Keratinocyte (primary cell): ENCODE measurements at regions not wholly inside any gene's neighbourhood (a gene's known extent, or its start where the extent isn't known, plus 50 kb on each side); places are given as distances from the start of the nearest gene placed in this dataset.

Experiments
- EZH2 ChIP-seq: IDR thresholded peaks from one replicate; pipeline ENCODE4 v1.6.1; 2012; ENCODE audit warnings: inconsistent platforms, mild to moderate bottlenecking, low read length, moderate library complexity
- TF ChIP-seq, protein P1 (sequence below), 3 experiments: IDR thresholded peaks in 1 of 3; conservative IDR thresholded peaks in 1 of 3; optimal IDR thresholded peaks in 1 of 3; 2 replicates in 2 of 3; 3 replicates in 1 of 3; pipeline versions ENCODE3 to v1.5.1; 2011; ENCODE audit warnings: low read length in 3 of 3, mild to moderate bottlenecking in 3 of 3, moderate library complexity in 2 of 3, control low read depth in 1 of 3, inconsistent platforms in 1 of 3; ENCODE audit not compliant: insufficient read depth in 2 of 3; ENCODE audit errors: extremely low read depth in 1 of 3

DNA sequence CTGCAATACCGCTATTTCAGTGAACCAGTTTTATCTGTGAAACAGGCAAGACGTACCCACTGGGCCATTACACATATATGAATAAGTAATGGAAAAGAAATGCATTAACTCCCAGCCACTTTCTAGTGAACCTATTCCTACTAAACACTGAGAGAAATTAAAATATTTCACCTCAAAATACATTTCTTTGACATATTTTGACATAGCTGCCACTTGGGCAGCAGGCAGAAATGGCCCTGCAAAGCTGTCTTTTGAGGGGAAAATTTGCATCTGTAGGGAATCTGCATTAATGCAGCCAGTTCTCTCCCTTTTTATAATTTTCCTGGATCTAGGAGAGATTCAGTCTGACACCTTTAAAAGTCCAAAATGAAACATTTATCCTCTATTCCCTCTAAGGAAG, 714.8 kb upstream of the POM121L12 start:
- TF ChIP-seq, protein P1, sequence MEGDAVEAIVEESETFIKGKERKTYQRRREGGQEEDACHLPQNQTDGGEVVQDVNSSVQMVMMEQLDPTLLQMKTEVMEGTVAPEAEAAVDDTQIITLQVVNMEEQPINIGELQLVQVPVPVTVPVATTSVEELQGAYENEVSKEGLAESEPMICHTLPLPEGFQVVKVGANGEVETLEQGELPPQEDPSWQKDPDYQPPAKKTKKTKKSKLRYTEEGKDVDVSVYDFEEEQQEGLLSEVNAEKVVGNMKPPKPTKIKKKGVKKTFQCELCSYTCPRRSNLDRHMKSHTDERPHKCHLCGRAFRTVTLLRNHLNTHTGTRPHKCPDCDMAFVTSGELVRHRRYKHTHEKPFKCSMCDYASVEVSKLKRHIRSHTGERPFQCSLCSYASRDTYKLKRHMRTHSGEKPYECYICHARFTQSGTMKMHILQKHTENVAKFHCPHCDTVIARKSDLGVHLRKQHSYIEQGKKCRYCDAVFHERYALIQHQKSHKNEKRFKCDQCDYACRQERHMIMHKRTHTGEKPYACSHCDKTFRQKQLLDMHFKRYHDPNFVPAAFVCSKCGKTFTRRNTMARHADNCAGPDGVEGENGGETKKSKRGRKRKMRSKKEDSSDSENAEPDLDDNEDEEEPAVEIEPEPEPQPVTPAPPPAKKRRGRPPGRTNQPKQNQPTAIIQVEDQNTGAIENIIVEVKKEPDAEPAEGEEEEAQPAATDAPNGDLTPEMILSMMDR (optimal IDR thresholded peaks at IDR 0.05 in 1 of 3, IDR thresholded peaks at IDR 0.05 in 1 of 3, conservative IDR thresholded peaks at IDR 0.05 in 1 of 3; ENCODE audit: extremely low read depth in 1 of 3, insufficient read depth in 2 of 3, low read length in 3 of 3), result no peak
- TF ChIP-seq EZH2, result no peak
